ENCODE measurements at regions not wholly inside any gene's neighbourhood (a gene's known extent, or its start where the extent isn't known, plus 50 kb on each side); places are given as distances from the start of the nearest gene placed in this dataset.

- no peaks in the 10 kb centered on the region for H3K9me3 Mint-ChIP-seq
- H3K27me3 Mint-ChIP-seq (ENCODE audit: insufficient read depth, low read depth, poor library complexity), result peaks cover 1% of the 10 kb centered on the region
- no peak overlapping the region for H2AFZ ChIP-seq
- no peak overlapping the region for H3K4me3 ChIP-seq
- TF ChIP-seq ETS1 (IDR thresholded peaks at IDR 0.05), result no peak
- H3K27ac ChIP-seq (ENCODE audit: low read depth), result no peak overlapping the region
- no peak overlapping the region for H3K4me2 ChIP-seq
- no peak for DNase-seq (ENCODE audit: low spot score)
- peaks cover 28% of the 10 kb centered on the region for H3K9me2 ChIP-seq (ENCODE audit: insufficient read depth)
- no peaks in the 10 kb centered on the region for H3F3A ChIP-seq (replicated peaks; ENCODE audit: low read depth)
- no peaks in the 10 kb centered on the region for H3K36me3 ChIP-seq (ENCODE audit: insufficient read depth)
- H3K4me1 ChIP-seq (ENCODE audit: insufficient read depth), result peaks cover 12% of the 10 kb centered on the region
- H3K36me3 Mint-ChIP-seq (ENCODE audit: low read depth), result no peaks in the 10 kb centered on the region; the same call in 2 of the 3 replicates
- no peak for ATAC-seq
- H4K20me1 ChIP-seq (replicated peaks; ENCODE audit: insufficient read depth), result no peaks in the 10 kb centered on the region
- H3K79me2 ChIP-seq (replicated peaks; ENCODE audit: insufficient read depth), result no peaks in the 10 kb centered on the region
- H3K27me3 ChIP-seq (ENCODE audit: insufficient read depth), result no peaks in the 10 kb centered on the region
- peaks cover 11% of the 10 kb centered on the region for H3K4me1 Mint-ChIP-seq
- no peak overlapping the region for H3K27ac Mint-ChIP-seq
- H3K4me3 Mint-ChIP-seq, result no peak overlapping the region
Observed at GRCh38 chr11:15602047-15602446, 487.3 kb downstream of the INSC start.

GRCh38 chr11:15602785-15603567 is 488.3 kb downstream of the INSC start:
- no peaks in the 10 kb centered on the region; the same call in 2 of the 3 replicates for H3K36me3 Mint-ChIP-seq (ENCODE audit: low read depth)
- no peak overlapping the region for H2AFZ ChIP-seq
- no peak overlapping the region for H3K27ac Mint-ChIP-seq
- H3K9me2 ChIP-seq (ENCODE audit: insufficient read depth), result peaks cover 27% of the 10 kb centered on the region
- H3K9me3 Mint-ChIP-seq, result no peaks in the 10 kb centered on the region
- H3F3A ChIP-seq (replicated peaks; ENCODE audit: low read depth), result no peaks in the 10 kb centered on the region
- no peaks in the 10 kb centered on the region for H4K20me1 ChIP-seq (replicated peaks; ENCODE audit: insufficient read depth)
- ATAC-seq (no peak; the same call in 2 of the 3 replicates), DNase-seq (ENCODE audit: low spot score) (no peak)
- H3K36me3 ChIP-seq (ENCODE audit: insufficient read depth), result no peaks in the 10 kb centered on the region
- TF ChIP-seq ZNF462 (CRISPR knock-in tag; IDR thresholded peaks at IDR 0.05), result no peak
- peaks cover 20% of the 10 kb centered on the region for H3K4me1 Mint-ChIP-seq
- H3K4me3 Mint-ChIP-seq, result no peak overlapping the region
- H3K27me3 ChIP-seq (ENCODE audit: insufficient read depth), result no peaks in the 10 kb centered on the region
- peaks cover 1% of the 10 kb centered on the region for H3K27me3 Mint-ChIP-seq (ENCODE audit: insufficient read depth, low read depth, poor library complexity)
- peaks cover 20% of the 10 kb centered on the region for H3K4me1 ChIP-seq (ENCODE audit: insufficient read depth)
- no peak overlapping the region for H3K4me3 ChIP-seq
- no peak overlapping the region for H3K27ac ChIP-seq (ENCODE audit: low read depth)
- no peaks in the 10 kb centered on the region for H3K79me2 ChIP-seq (replicated peaks; ENCODE audit: insufficient read depth)
- no peak overlapping the region for H3K4me2 ChIP-seq
